K562 (cell line): ENCODE measurements at regions not wholly inside any gene's neighbourhood (a gene's known extent, or its start where the extent isn't known, plus 50 kb on each side); places are given as distances from the start of the nearest gene placed in this dataset.

Source experiments
- ATAC-seq: fragments of 200-7000 bp; cut with Tn5 transposase; 3 replicates; pipeline ENCODE4 v1.9.1; 2020; ENCODE audit warnings: moderate library complexity
- BruUV-seq: library from RNA; stranded (reverse); fragments of 400-500 nt; replicated peaks from 2 replicates; lab custom pipeline; 2021; lab: Mats Ljungman, UMichigan
- CTCF ChIA-PET: fragments of 300-600 bp; formaldehyde crosslinking; extraction: SDS; loops from one replicate; lab custom pipeline; 2021; ENCODE audit warnings: low intra/inter-chr PET ratio; lab: Yijun Ruan, JAX
- POLR2A ChIA-PET: fragments of 300-600, 350-650 bp; sonication (Branson Sonifier 250); formaldehyde crosslinking; extraction: SDS; loops from one replicate; lab custom pipeline; 2021; ENCODE audit warnings: antibody characterized with exemption, inconsistent platforms; lab: Yijun Ruan, JAX
- DNase-seq, 4 experiments: peaks; one replicate each; pipeline versions ENCODE4 v3.0.0 to v3.0.0-alpha.2; 2011 to 2018; ENCODE audit warnings: low spot score in 3 of 4, mixed read lengths in 3 of 4; ENCODE audit errors: extremely low read depth in 1 of 4
- FAIRE-seq: peaks from 2 replicates; lab custom pipeline; 2011; peaks lifted over from hg19 to GRCh38; lab: Jason Lieb, UNC
- H2AFZ ChIP-seq: 2 replicates; pipeline ENCODE4 v1.6.0; 2011; ENCODE audit warnings: low read depth, low read length, control low read depth, inconsistent platforms
- H3K27ac ChIP-seq: fragments of 200-600 bp; 3 replicates; pipeline ENCODE4 v1.8.0; 2011; ENCODE audit warnings: low read depth, mild to moderate bottlenecking, control low read depth, inconsistent platforms, low read length, moderate library complexity, mixed read lengths; ENCODE audit errors: extremely low read depth
- H3K27me3 ChIP-seq, 2 experiments: fragments of 300-600 bp in 1 of 2; 2 replicates in 1 of 2; 3 replicates in 1 of 2; pipeline versions ENCODE4 v1.6.0 to v1.8.0; 2011; ENCODE audit warnings: inconsistent platforms in 2 of 2, low read length in 2 of 2, mild to moderate bottlenecking in 1 of 2, mixed read lengths in 1 of 2, moderate library complexity in 1 of 2; ENCODE audit not compliant: control insufficient read depth in 2 of 2, insufficient read depth in 2 of 2
- H3K36me3 ChIP-seq: fragments of 300-600 bp; 3 replicates; pipeline ENCODE4 v1.8.0; 2011; ENCODE audit warnings: mild to moderate bottlenecking, low read length, inconsistent platforms; ENCODE audit not compliant: control insufficient read depth, insufficient read depth
- H3K4me1 ChIP-seq, 2 experiments: fragments of 200-600 bp in 1 of 2; replicated peaks in 1 of 2; 2 replicates in 1 of 2; 3 replicates in 1 of 2; pipeline versions ENCODE4 v1.5.1 to v1.8.0; 2011; ENCODE audit warnings: inconsistent platforms in 2 of 2, low read length in 2 of 2, mild to moderate bottlenecking in 1 of 2, mixed read lengths in 1 of 2, moderate library complexity in 1 of 2; ENCODE audit not compliant: control insufficient read depth in 2 of 2, insufficient read depth in 2 of 2
- H3K4me2 ChIP-seq: 2 replicates; pipeline ENCODE4 v1.6.1; 2011; ENCODE audit warnings: low read length, control low read depth, inconsistent platforms, mixed read lengths; ENCODE audit not compliant: insufficient read depth
- H3K4me3 ChIP-seq: fragments of 200-600 bp; sonication (generic), shearing (Covaris generic); 2 replicates; pipeline ENCODE4 v1.5.1; 2016; ENCODE audit warnings: control low read depth, inconsistent platforms
- H3K79me2 ChIP-seq: fragments of 200-600 bp; 3 replicates; pipeline ENCODE4 v1.8.0; 2011; ENCODE audit warnings: low read length, inconsistent platforms; ENCODE audit not compliant: control insufficient read depth, insufficient read depth
- H3K9ac ChIP-seq, 2 experiments: 2 replicates each; pipeline versions ENCODE4 v1.6.0 to v1.6.1; 2011; ENCODE audit warnings: low read depth in 2 of 2, low read length in 2 of 2, control low read depth in 1 of 2, inconsistent platforms in 1 of 2, mild to moderate bottlenecking in 1 of 2, mixed read lengths in 1 of 2; ENCODE audit not compliant: insufficient read depth in 1 of 2
- H3K9me1 ChIP-seq: one replicate; pipeline ENCODE4 v1.6.0; 2011; ENCODE audit warnings: inconsistent platforms, mild to moderate bottlenecking, low read length, moderate library complexity; ENCODE audit not compliant: control insufficient read depth, insufficient read depth
- H3K9me3 ChIP-seq: replicated peaks from 2 replicates; pipeline ENCODE4 v1.5.1; 2011; ENCODE audit warnings: low read depth, low read length, inconsistent platforms; ENCODE audit not compliant: control insufficient read depth, insufficient read depth
- H4K20me1 ChIP-seq: replicated peaks from 2 replicates; pipeline ENCODE4 v1.6.1; 2011; ENCODE audit warnings: low read length, inconsistent platforms, mixed read lengths; ENCODE audit not compliant: control insufficient read depth, insufficient read depth
- ADNP ChIP-seq: fragments of 200-800 bp; sonication (Bioruptor generic); IDR thresholded peaks from 2 replicates; pipeline ENCODE4 v1.6.1; 2016; ENCODE audit warnings: missing genetic modification characterization, missing compliant biosample characterization
- CCNT2 ChIP-seq: IDR thresholded peaks from 2 replicates; pipeline ENCODE4 v1.6.1; 2011; ENCODE audit warnings: borderline replicate concordance, low read depth, mild to moderate bottlenecking, moderate library complexity, mixed read lengths, low read length; ENCODE audit not compliant: insufficient read length; ENCODE audit errors: extremely low read depth
- DDX20 ChIP-seq: fragments of 450-650 bp; IDR thresholded peaks from 2 replicates; pipeline ENCODE4 v1.6.1; 2016; ENCODE audit warnings: missing genetic modification characterization, low read depth, mild to moderate bottlenecking, missing compliant biosample characterization, moderate library complexity
- FOXA3 ChIP-seq, 2 experiments: fragments of 450-650 bp in 1 of 2; sonication (generic) in 1 of 2; formaldehyde crosslinking; IDR thresholded peaks in 1 of 2; conservative IDR thresholded peaks in 1 of 2; 2 replicates each; pipeline versions ENCODE4 v1.4.0 to v1.8.0; 2020 to 2022; ENCODE audit warnings: mild to moderate bottlenecking in 2 of 2, missing genetic modification reagents in 1 of 2
- FOXK2 ChIP-seq, 2 experiments: fragments of 450-650 bp; IDR thresholded peaks in 1 of 2; conservative IDR thresholded peaks in 1 of 2; 2 replicates each; pipeline ENCODE4 v1.6.1; 2016; ENCODE audit warnings: low read depth in 2 of 2, mild to moderate bottlenecking in 1 of 2
- FOXO4 ChIP-seq: fragments of 450-650 bp; formaldehyde crosslinking; IDR thresholded peaks from 2 replicates; pipeline ENCODE4 v1.4.0; 2020; ENCODE audit warnings: mild to moderate bottlenecking, moderate library complexity
- MYBL2 ChIP-seq, 2 experiments: fragments of 450-650 bp in 1 of 2; sonication (generic) in 1 of 2; formaldehyde crosslinking in 1 of 2; IDR thresholded peaks; 2 replicates each; pipeline versions ENCODE4 v1.6.1 to v1.8.1; 2017 to 2022; ENCODE audit warnings: borderline replicate concordance in 1 of 2, inconsistent platforms in 1 of 2, low read depth in 1 of 2, mild to moderate bottlenecking in 1 of 2, missing genetic modification reagents in 1 of 2, moderate library complexity in 1 of 2
- RBM15 ChIP-seq: fragments of 200-400 bp; formaldehyde crosslinking; IDR thresholded peaks from 2 replicates; pipeline ENCODE4 v1.6.1; 2018; ENCODE audit warnings: mild to moderate bottlenecking, low read length, moderate library complexity; ENCODE audit not compliant: insufficient read depth
- SUPT5H ChIP-seq: fragments of 450-650 bp; IDR thresholded peaks from 2 replicates; pipeline ENCODE4 v1.6.1; 2016
- ZNF217 ChIP-seq: sonication (generic); formaldehyde crosslinking; IDR thresholded peaks from 2 replicates; pipeline ENCODE4 v1.8.0; 2022; ENCODE audit warnings: mild to moderate bottlenecking, missing genetic modification reagents
- ZNF280B ChIP-seq: fragments of 250-450 bp; sonication (Bioruptor Pico); IDR thresholded peaks from 2 replicates; pipeline ENCODE4 v1.5.1; 2021; ENCODE audit warnings: mild to moderate bottlenecking
- ZSCAN29 ChIP-seq: fragments of 450-650 bp; IDR thresholded peaks from 2 replicates; pipeline ENCODE4 v1.6.1; 2017
- in situ Hi-C: fragments of 300-500 bp; cut with MboI; formaldehyde crosslinking; loops from 4 replicates; pipeline ENCODE4 v1.15.0; 2018; ENCODE audit warnings: inconsistent platforms, mixed read lengths
- intact Hi-C: fragments of 100-400 bp; cut with micrococcal nuclease; formaldehyde crosslinking; loops from 2 replicates; pipeline ENCODE4 v1.14.2; 2022
- TF ChIP-seq, protein P1 (sequence below): sonication (generic); formaldehyde crosslinking; IDR thresholded peaks from 2 replicates; pipeline ENCODE4 v1.8.1; 2023; ENCODE audit warnings: mild to moderate bottlenecking, missing genetic modification reagents

- TF ChIP-seq ZSCAN29: no peak
- TF ChIP-seq, protein P1, sequence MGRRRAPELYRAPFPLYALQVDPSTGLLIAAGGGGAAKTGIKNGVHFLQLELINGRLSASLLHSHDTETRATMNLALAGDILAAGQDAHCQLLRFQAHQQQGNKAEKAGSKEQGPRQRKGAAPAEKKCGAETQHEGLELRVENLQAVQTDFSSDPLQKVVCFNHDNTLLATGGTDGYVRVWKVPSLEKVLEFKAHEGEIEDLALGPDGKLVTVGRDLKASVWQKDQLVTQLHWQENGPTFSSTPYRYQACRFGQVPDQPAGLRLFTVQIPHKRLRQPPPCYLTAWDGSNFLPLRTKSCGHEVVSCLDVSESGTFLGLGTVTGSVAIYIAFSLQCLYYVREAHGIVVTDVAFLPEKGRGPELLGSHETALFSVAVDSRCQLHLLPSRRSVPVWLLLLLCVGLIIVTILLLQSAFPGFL (CRISPR knock-in tag): no peak
Measured at GRCh38 chr1:115168026-115168425, 78.7 kb upstream of the TSPAN2 start (continued).

DNA sequence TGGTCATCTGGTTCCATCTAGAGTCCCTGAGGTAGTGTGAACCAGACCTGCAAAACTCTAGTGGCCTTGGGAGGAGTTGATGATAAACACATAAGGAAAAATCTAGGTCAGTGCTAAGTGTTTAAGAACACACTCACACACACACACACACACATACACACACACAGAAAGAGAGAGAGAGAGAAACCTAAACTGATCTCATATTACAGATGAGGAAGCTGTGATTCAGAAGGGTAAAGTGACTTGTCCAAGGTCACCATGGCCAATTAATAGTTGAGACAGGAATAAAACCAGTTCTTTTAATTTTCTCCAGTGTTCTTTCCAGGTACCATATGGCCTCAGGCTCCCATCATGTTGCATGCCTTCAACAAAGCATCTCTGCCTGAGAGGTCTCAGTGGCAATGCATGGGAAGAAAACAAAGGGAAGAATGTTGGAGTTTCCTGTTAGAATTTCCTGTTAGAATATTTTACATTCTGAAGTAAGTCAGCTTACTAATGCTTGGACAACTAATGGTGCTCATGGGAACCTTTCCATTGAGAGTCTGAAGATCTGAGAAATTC lies 77.3 kb upstream of the TSPAN2 start:
- peak; percentile 58 for FAIRE-seq
- BruUV-seq: no TSS peak

More for the DNA sequence above, 77.3 kb upstream of the TSPAN2 start:
- no peaks in the 10 kb centered on the region for H3K4me1 ChIP-seq
- no peaks in the 10 kb centered on the region for H4K20me1 ChIP-seq
- TF ChIP-seq FOXK2 (conservative IDR thresholded peaks at IDR 0.05 in 1 of 2, IDR thresholded peaks at IDR 0.05 in 1 of 2; ENCODE audit: low read depth in 2 of 2) (no peak), ZNF280B (CRISPR knock-in tag) (no peak), DDX20 (tag) (no peak), FOXO4 (CRISPR knock-in tag) (no peak), ZNF217 (CRISPR knock-in tag) (no peak), FOXA3 (CRISPR knock-in tag; conservative IDR thresholded peaks at IDR 0.05 in 1 of 2, IDR thresholded peaks at IDR 0.05 in 1 of 2) (no peak), SUPT5H (no peak), ADNP (tag) (no peak), CCNT2 (no peak), MYBL2 (IDR thresholded peaks at IDR 0.05; ENCODE audit: low read depth) (no peak), MYBL2 (CRISPR knock-in tag; IDR thresholded peaks at IDR 0.05; ENCODE audit: borderline replicate concordance) (no peak), RBM15 (no peak)
- DNase-seq (no peak), ATAC-seq (no peak)
- ChIA-PET POLR2A (no interaction called here), CTCF (interaction anchor here (0.6 kb wide), 1 partner anchor 313 kb away, joined by 3 read pairs; no protein-coding TSS in a partner anchor)
- no peak overlapping the region for H2AFZ ChIP-seq
- in situ Hi-C loops (no loop called here), intact Hi-C loops (no loop called here)
- H3K9me1 ChIP-seq: no peaks in the 10 kb centered on the region
- no peaks in the 10 kb centered on the region for H3K79me2 ChIP-seq
- H3K9ac ChIP-seq: no peak overlapping the region
- H3K27me3 ChIP-seq: no peaks in the 10 kb centered on the region
- no peak overlapping the region for H3K27ac ChIP-seq
- H3K36me3 ChIP-seq: no peaks in the 10 kb centered on the region
- H3K9me3 ChIP-seq: no peaks in the 10 kb centered on the region
- H3K4me3 ChIP-seq: no peak overlapping the region
- H3K4me2 ChIP-seq: no peak overlapping the region
